Fibroblast of skin of back (primary cell): ENCODE measurements at regions not wholly inside any gene's neighbourhood (a gene's known extent, or its start where the extent isn't known, plus 50 kb on each side); places are given as distances from the start of the nearest gene placed in this dataset.
"Not testable (repeated sequence)": the region's sequence is repeated elsewhere in the genome, so short reads cannot be mapped to it uniquely, and the experiment has no call there.

Experiments
- DNase-seq: peaks from one replicate; pipeline ENCODE4 v3.0.0-alpha.2; 2013

- DNase-seq, result not testable (repeated sequence)
Measured at GRCh38 chr15:19995296-19995695, 546.3 kb downstream of the GOLGA6L6 start.

GRCh38 chr15:19992428-19992827, 549.2 kb downstream of the GOLGA6L6 start:
- no peak for DNase-seq

GRCh38 chr15:19988094-19988660, 553.4 kb downstream of the GOLGA6L6 start:
- DNase-seq, result no peak

- DNase-seq, result no peak
Measured at GRCh38 chr15:19987389-19988048, 554.1 kb downstream of the GOLGA6L6 start.

- no peak for DNase-seq
Measured at GRCh38 chr15:19984101-19984500, 557.5 kb downstream of the GOLGA6L6 start.

GRCh38 chr15:19974998-19975397, 566.6 kb downstream of the GOLGA6L6 start:
- DNase-seq, result no peak

GRCh38 chr15:19973718-19974117, 567.9 kb downstream of the GOLGA6L6 start:
- DNase-seq, result no peak

GRCh38 chr15:19972582-19972981, 569.0 kb downstream of the GOLGA6L6 start:
- not testable (repeated sequence) for DNase-seq

- DNase-seq, result not testable (repeated sequence)
Measured at GRCh38 chr15:19965574-19965973, 576.0 kb downstream of the GOLGA6L6 start.

GRCh38 chr15:19964480-19964879, 577.1 kb downstream of the GOLGA6L6 start:
- DNase-seq, result not testable (repeated sequence)

- no peak for DNase-seq
Measured at GRCh38 chr15:19956124-19956796, 585.3 kb downstream of the GOLGA6L6 start.

- no peak for DNase-seq
Measured at GRCh38 chr15:19944261-19944888, 597.2 kb downstream of the GOLGA6L6 start.

GRCh38 chr15:19943515-19943914, 598.1 kb downstream of the GOLGA6L6 start:
- no peak for DNase-seq

- not testable (repeated sequence) for DNase-seq
Measured at GRCh38 chr15:19903281-19903680, 638.3 kb downstream of the GOLGA6L6 start.

GRCh38 chr15:19902388-19902787, 639.2 kb downstream of the GOLGA6L6 start:
- DNase-seq, result not testable (repeated sequence)

GRCh38 chr15:19901414-19901813, 640.2 kb downstream of the GOLGA6L6 start:
- DNase-seq, result not testable (repeated sequence)

- no peak for DNase-seq
Measured at GRCh38 chr15:19899021-19899824, 642.4 kb downstream of the GOLGA6L6 start.

- DNase-seq, result not testable (repeated sequence)
Measured at GRCh38 chr15:19888811-19889210, 652.8 kb downstream of the GOLGA6L6 start.

GRCh38 chr15:19844061-19844460, 697.5 kb downstream of the GOLGA6L6 start:
- DNase-seq, result not testable (repeated sequence)
